HCT116 (cell line): ENCODE measurements at regions not wholly inside any gene's neighbourhood (a gene's known extent, or its start where the extent isn't known, plus 50 kb on each side); places are given as distances from the start of the nearest gene placed in this dataset.

Experiments
- CEBPB ChIP-seq: IDR thresholded peaks from 2 replicates; pipeline ENCODE4 v1.6.1; 2012; ENCODE audit warnings: low read depth
- EZH2 ChIP-seq: fragments of 200-600 bp; sonication (generic); IDR thresholded peaks from 2 replicates; pipeline ENCODE4 v1.6.1; 2017; ENCODE audit warnings: antibody characterized with exemption, mixed run types
- JUND ChIP-seq: IDR thresholded peaks from 2 replicates; pipeline ENCODE4 v1.6.1; 2012
- MAX ChIP-seq: IDR thresholded peaks from 2 replicates; pipeline ENCODE4 v1.6.1; 2012
- POLR2A ChIP-seq: IDR thresholded peaks from 2 replicates; pipeline ENCODE4 v1.7.0; 2011; ENCODE audit warnings: borderline replicate concordance; ENCODE audit not compliant: insufficient read depth, insufficient read length; ENCODE audit errors: extremely low read depth
- RAD21 ChIP-seq: IDR thresholded peaks from 2 replicates; pipeline ENCODE4 v1.6.1; 2012; ENCODE audit warnings: low read depth, mild to moderate bottlenecking
- SIN3A ChIP-seq: IDR thresholded peaks from 2 replicates; pipeline ENCODE4 v1.6.1; 2012; ENCODE audit warnings: low read depth
- YY1 ChIP-seq: IDR thresholded peaks from 2 replicates; pipeline ENCODE4 v1.6.1; 2011; ENCODE audit warnings: low read length, low read depth, moderate library complexity, mild to moderate bottlenecking; ENCODE audit not compliant: insufficient replicate concordance; ENCODE audit errors: extremely low read depth
- ZNF274 ChIP-seq: fragments of 200-500 bp; sonication (Bioruptor generic); IDR thresholded peaks from 2 replicates; pipeline ENCODE4 v1.6.1; 2014; ENCODE audit warnings: mild to moderate bottlenecking, low read depth, low read length, inconsistent platforms
- TF ChIP-seq, protein P1 (sequence below), 3 experiments: fragments of 200-600 bp in 1 of 3; sonication (generic) in 1 of 3; IDR thresholded peaks in 2 of 3; conservative IDR thresholded peaks in 1 of 3; 2 replicates each; pipeline ENCODE4 v1.5.1; 2012 to 2017; ENCODE audit warnings: low read depth in 2 of 3, low read length in 2 of 3, antibody characterized with exemption in 1 of 3, borderline replicate concordance in 1 of 3, control low read depth in 1 of 3, mild to moderate bottlenecking in 1 of 3, mixed read lengths in 1 of 3, mixed run types in 1 of 3, moderate library complexity in 1 of 3; ENCODE audit not compliant: insufficient read depth in 1 of 3
- TF ChIP-seq, protein P2 (sequence below): IDR thresholded peaks from 2 replicates; pipeline ENCODE4 v1.6.1; 2012
- TF ChIP-seq, protein P3 (sequence below): IDR thresholded peaks from 2 replicates; pipeline ENCODE4 v1.6.1; 2011; ENCODE audit warnings: mild to moderate bottlenecking, low read length, moderate library complexity; ENCODE audit not compliant: insufficient replicate concordance; ENCODE audit errors: extremely low read depth

GRCh38 chr2:239496700-239497099 lies 95.9 kb upstream of the HDAC4 start:
- TF ChIP-seq, protein P1, sequence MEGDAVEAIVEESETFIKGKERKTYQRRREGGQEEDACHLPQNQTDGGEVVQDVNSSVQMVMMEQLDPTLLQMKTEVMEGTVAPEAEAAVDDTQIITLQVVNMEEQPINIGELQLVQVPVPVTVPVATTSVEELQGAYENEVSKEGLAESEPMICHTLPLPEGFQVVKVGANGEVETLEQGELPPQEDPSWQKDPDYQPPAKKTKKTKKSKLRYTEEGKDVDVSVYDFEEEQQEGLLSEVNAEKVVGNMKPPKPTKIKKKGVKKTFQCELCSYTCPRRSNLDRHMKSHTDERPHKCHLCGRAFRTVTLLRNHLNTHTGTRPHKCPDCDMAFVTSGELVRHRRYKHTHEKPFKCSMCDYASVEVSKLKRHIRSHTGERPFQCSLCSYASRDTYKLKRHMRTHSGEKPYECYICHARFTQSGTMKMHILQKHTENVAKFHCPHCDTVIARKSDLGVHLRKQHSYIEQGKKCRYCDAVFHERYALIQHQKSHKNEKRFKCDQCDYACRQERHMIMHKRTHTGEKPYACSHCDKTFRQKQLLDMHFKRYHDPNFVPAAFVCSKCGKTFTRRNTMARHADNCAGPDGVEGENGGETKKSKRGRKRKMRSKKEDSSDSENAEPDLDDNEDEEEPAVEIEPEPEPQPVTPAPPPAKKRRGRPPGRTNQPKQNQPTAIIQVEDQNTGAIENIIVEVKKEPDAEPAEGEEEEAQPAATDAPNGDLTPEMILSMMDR (IDR thresholded peaks at IDR 0.05 in 2 of 3, conservative IDR thresholded peaks at IDR 0.05 in 1 of 3; ENCODE audit: borderline replicate concordance in 1 of 3, insufficient read depth in 1 of 3, low read depth in 2 of 3, low read length in 2 of 3), result no peak
- TF ChIP-seq POLR2A (no peak), MAX (no peak), EZH2 (no peak), SIN3A (no peak), RAD21 (no peak), JUND (no peak), CEBPB (no peak), YY1 (no peak), ZNF274 (no peak)
- TF ChIP-seq, protein P2, sequence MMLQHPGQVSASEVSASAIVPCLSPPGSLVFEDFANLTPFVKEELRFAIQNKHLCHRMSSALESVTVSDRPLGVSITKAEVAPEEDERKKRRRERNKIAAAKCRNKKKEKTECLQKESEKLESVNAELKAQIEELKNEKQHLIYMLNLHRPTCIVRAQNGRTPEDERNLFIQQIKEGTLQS, result no peak
- TF ChIP-seq, protein P3, sequence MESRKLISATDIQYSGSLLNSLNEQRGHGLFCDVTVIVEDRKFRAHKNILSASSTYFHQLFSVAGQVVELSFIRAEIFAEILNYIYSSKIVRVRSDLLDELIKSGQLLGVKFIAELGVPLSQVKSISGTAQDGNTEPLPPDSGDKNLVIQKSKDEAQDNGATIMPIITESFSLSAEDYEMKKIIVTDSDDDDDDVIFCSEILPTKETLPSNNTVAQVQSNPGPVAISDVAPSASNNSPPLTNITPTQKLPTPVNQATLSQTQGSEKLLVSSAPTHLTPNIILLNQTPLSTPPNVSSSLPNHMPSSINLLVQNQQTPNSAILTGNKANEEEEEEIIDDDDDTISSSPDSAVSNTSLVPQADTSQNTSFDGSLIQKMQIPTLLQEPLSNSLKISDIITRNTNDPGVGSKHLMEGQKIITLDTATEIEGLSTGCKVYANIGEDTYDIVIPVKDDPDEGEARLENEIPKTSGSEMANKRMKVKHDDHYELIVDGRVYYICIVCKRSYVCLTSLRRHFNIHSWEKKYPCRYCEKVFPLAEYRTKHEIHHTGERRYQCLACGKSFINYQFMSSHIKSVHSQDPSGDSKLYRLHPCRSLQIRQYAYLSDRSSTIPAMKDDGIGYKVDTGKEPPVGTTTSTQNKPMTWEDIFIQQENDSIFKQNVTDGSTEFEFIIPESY, result no peak
